PC-9 (cell line): ENCODE measurements at regions not wholly inside any gene's neighbourhood (a gene's known extent, or its start where the extent isn't known, plus 50 kb on each side); places are given as distances from the start of the nearest gene placed in this dataset.

Experiments
- CTCF ChIP-seq: fragments of 200-600 bp; sonication (generic); conservative IDR thresholded peaks from 2 replicates; pipeline ENCODE4 v1.6.1; 2017; ENCODE audit warnings: mixed run types, antibody characterized with exemption, mild to moderate bottlenecking, moderate library complexity
- EZH2 ChIP-seq: fragments of 200-600 bp; sonication (generic); IDR thresholded peaks from 2 replicates; pipeline ENCODE4 v1.8.0; 2017; ENCODE audit warnings: antibody characterized with exemption, low read depth

DNA sequence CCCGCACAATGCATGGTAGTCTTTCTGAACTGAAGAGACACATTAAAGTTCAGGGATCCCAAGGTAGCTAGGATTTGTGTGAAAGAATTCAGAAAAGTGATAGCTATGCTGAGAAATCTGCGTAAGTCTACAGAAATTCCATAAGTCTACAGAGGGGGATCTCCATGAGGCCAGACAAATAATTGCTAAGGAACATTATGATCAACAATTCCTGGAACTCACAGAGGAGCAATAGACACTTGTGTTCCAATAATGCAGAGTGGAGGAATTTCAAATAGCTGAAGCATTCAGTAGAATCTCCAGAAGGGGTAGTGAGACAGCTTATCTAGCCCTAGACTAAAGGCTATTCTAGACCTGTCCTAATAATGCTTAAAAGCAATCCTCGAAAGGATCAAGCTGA, 315.7 kb upstream of the ECI2 start:
- TF ChIP-seq CTCF (no peak), EZH2 (no peak)
